ENCODE measurements at regions not wholly inside any gene's neighbourhood (a gene's known extent, or its start where the extent isn't known, plus 50 kb on each side); places are given as distances from the start of the nearest gene placed in this dataset.

- no peak for TF ChIP-seq PRDM15 (CRISPR knock-in tag; IDR thresholded peaks at IDR 0.05)
- no peak for TF ChIP-seq E2F5 (CRISPR knock-in tag; IDR thresholded peaks at IDR 0.05)
- no peak for TF ChIP-seq ATF3 (CRISPR knock-in tag; conservative IDR thresholded peaks at IDR 0.05)
- TF ChIP-seq ZNF532 (CRISPR knock-in tag; IDR thresholded peaks at IDR 0.05; ENCODE audit: borderline replicate concordance), result no peak
- no peak for TF ChIP-seq AFF4 (CRISPR knock-in tag; IDR thresholded peaks at IDR 0.05; ENCODE audit: borderline replicate concordance)
- TF ChIP-seq NR1H2 (CRISPR knock-in tag; IDR thresholded peaks at IDR 0.05), result no peak
- no peak for TF ChIP-seq ZNF671 (CRISPR knock-in tag; IDR thresholded peaks at IDR 0.05)
- TF ChIP-seq IRF1 (CRISPR knock-in tag; IDR thresholded peaks at IDR 0.05), result no peak
Measured at GRCh38 chr2:6148882-6149281, 456.7 kb downstream of the SOX11 start (continued).

- H3K27me3 Mint-ChIP-seq (ENCODE audit: low read depth), result peaks cover 8% of the 10 kb centered on the region
- no peak overlapping the region for H3K27ac Mint-ChIP-seq
- H3K4me1 Mint-ChIP-seq, result no peaks in the 10 kb centered on the region
- ChIA-PET POLR2A (no interaction called here), CTCF (no interaction called here)
- TF ChIP-seq CREB1 (CRISPR knock-in tag; IDR thresholded peaks at IDR 0.05), result no peak
- H3K36me3 Mint-ChIP-seq, result peaks cover 64% of the 10 kb centered on the region
- no peak overlapping the region for H3K4me3 Mint-ChIP-seq
- no peak for ATAC-seq
- no peak for DNase-seq (ENCODE audit: low spot score)
- H3K9me3 Mint-ChIP-seq, result peaks cover 61% of the 10 kb centered on the region
Measured at GRCh38 chr2:6159606-6160005, 467.4 kb downstream of the SOX11 start.

GRCh38 chr2:6163932-6164331 lies 471.7 kb downstream of the SOX11 start:
- H3K9me3 Mint-ChIP-seq, result peaks cover 67% of the 10 kb centered on the region
- ATAC-seq (no peak), DNase-seq (ENCODE audit: low spot score) (no peak)
- H3K27me3 Mint-ChIP-seq (ENCODE audit: low read depth), result peaks cover 14% of the 10 kb centered on the region
- CTCF ChIA-PET, result no interaction called here
- no peaks in the 10 kb centered on the region for H3K4me1 Mint-ChIP-seq
- POLR2A ChIA-PET, result no interaction called here
- H3K4me3 Mint-ChIP-seq, result no peak overlapping the region
- H3K36me3 Mint-ChIP-seq, result peaks cover 71% of the 10 kb centered on the region
- H3K27ac Mint-ChIP-seq, result no peak overlapping the region
- TF ChIP-seq ATF2 (CRISPR knock-in tag; IDR thresholded peaks at IDR 0.05; ENCODE audit: borderline replicate concordance, low read depth) (no peak), FOXJ3 (CRISPR knock-in tag; IDR thresholded peaks at IDR 0.05; ENCODE audit: borderline replicate concordance) (no peak), AFF4 (CRISPR knock-in tag; IDR thresholded peaks at IDR 0.05; ENCODE audit: borderline replicate concordance) (no peak)

All from WTC11 (cell line).